Left cardiac atrium (tissue), 4 donors: ENCODE measurements at regions not wholly inside any gene's neighbourhood (a gene's known extent, or its start where the extent isn't known, plus 50 kb on each side); places are given as distances from the start of the nearest gene placed in this dataset.
A peak's percentile ranks its signal among the peaks of the same experiment; 100 is the strongest.

Experiments
- ATAC-seq, 2 donors: fragments of 200-7000 bp; cut with Tn5 transposase; one replicate each; pipeline ENCODE4 v1.9.1; 2020; ENCODE audit warnings: mild to moderate bottlenecking in 2 of 2, moderate library complexity in 2 of 2
- DNase-seq: peaks from one replicate; pipeline ENCODE4 v3.0.0-alpha.2; 2020
- intact Hi-C, 2 donors: fragments of 100-400 bp; cut with DNase I; formaldehyde crosslinking; loops; one replicate each; pipeline versions ENCODE4 v1.14.1 to v1.15.1; 2022 to 2023
- donor health status: DM: no; HTN: yes; CAD: no.
- donor health status: DM: no; HTN: yes; CAD: no; lungs with severe emphysema.
- donor health status: DM: yes; HTN: yes; CAD: no.
- donor health status: Dilated cardiomyopathy.

GRCh38 chrX:39601231-39602177, 496.3 kb downstream of the BCOR start:
- ATAC-seq: no peak
- DNase-seq: no peak
- intact Hi-C loops: no loop called here

DNA sequence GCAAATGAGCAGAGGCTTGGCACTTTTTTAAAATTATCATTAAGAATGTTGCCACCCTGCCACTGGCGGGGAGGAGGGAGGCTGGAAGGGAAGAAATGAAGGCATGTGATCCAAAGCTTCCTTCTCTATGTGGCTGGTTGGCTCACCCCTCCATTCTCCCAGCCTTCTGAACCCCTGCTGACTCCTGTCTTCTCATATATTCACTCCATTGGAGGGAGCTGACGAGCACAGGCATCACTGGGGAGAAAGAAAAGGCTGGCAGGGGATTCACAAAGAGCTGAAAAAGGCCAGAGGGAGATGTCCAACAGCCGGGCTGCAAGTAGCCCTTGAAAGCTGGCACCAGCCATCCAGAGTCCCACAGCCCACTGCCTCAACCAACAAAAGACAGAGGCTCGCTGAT, 495.6 kb downstream of the BCOR start:
- intact Hi-C loops: no loop called here
- ATAC-seq (no peak), DNase-seq (no peak)

- intact Hi-C loops: no loop called here
- DNase-seq: no peak
- ATAC-seq: peak in 1 of 2 donors; percentile 8
These were observed 494.5 kb downstream of the BCOR start for GRCh38 chrX:39603230-39603629.

- ATAC-seq (no peak), DNase-seq (no peak)
- intact Hi-C loops: no loop called here
These were observed 492.6 kb downstream of the BCOR start for GRCh38 chrX:39605183-39605582.

DNA sequence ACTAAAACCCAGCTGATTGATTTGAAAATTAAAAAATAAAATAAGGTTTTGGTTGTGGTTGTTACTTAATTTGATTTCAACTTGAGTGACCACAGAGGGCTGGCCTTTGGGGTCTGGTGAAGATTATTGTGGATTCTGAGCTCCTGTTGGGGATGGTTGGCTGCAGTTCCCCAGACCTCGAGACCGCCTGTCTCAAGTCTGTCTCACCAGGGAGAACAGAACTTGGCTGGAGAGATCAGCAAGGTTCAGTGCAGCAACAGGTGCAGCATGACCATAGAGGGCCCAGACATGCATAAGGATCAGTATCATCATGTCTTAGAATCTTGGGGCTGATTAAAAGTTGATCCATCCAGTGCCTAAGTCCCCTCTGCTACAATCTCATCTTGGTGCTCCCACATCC, 491.9 kb downstream of the BCOR start:
- intact Hi-C loops: no loop called here
- DNase-seq (no peak), ATAC-seq (no peak)

DNA sequence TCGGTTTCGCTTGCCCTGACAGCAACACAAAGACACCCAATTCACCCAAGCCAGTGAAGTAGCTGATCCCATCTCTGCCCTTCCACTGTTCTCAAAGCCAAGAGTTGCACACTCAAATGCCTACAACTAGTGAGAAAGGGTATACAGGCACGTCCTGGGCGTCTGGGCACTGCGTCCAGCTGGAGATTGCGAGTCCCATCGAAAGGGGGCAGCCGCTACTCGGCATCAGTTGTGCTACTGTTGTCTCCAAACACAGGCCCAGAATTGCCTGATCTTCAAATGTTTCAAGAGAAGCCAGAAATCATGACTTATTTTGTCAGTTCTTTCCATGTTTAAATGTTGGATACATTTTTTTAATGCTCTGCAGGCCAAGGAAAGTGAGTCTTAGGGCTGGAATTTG, 487.8 kb downstream of the BCOR start:
- intact Hi-C loops: no loop called here
- DNase-seq: no peak
- ATAC-seq: no peak

DNA sequence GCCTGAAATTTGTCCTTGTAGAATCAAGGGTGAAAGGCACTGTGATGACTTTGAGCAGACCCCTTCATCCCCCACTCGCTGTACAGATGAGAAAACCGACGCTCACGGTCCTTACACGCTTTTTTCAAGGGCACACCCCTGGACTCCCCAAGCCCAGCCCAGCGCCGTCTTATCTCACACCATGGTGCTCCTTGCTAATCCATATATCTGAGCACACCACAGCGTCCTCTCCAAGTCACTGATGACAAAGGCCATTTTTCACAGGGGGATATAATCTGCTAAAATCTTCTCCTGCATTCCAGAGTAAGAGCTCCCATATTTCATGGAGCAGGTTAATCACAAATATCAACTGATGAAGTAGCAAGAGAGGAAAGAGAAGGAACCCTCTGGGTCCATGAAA, 486.3 kb downstream of the BCOR start:
- intact Hi-C loops: no loop called here
- DNase-seq (no peak), ATAC-seq (no peak)

- ATAC-seq: peak; percentile 46 to 59
- DNase-seq: no peak
- intact Hi-C loops: no loop called here
These were observed 484.2 kb downstream of the BCOR start for GRCh38 chrX:39613482-39613995.

GRCh38 chrX:39613997-39614679, 483.6 kb downstream of the BCOR start:
- intact Hi-C loops: no loop called here
- no peak for DNase-seq
- ATAC-seq: peak in 1 of 2 donors; percentile 27

DNA sequence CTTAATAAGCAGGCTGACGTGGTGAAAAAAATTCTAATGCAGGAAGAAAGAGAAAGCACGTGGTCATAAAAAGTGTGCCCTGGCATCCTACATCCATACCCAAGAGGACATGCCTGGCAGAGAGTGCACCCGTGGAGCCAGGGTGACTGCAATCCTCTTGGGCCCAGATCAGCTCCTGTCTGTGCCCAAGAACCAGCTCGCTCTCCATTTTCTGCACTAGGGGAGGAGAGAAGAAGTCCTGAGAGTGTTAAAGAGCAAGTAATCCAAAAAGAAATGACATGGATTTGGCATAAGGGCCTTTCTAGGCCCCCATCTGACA, 483.1 kb downstream of the BCOR start:
- ATAC-seq (peak in 1 of 2 donors; percentile 35), DNase-seq (no peak)
- intact Hi-C loops: no loop called here

GRCh38 chrX:39616098-39616729, 481.5 kb downstream of the BCOR start:
- intact Hi-C loops: no loop called here
- ATAC-seq: peak in 1 of 2 donors; percentile 53

DNA sequence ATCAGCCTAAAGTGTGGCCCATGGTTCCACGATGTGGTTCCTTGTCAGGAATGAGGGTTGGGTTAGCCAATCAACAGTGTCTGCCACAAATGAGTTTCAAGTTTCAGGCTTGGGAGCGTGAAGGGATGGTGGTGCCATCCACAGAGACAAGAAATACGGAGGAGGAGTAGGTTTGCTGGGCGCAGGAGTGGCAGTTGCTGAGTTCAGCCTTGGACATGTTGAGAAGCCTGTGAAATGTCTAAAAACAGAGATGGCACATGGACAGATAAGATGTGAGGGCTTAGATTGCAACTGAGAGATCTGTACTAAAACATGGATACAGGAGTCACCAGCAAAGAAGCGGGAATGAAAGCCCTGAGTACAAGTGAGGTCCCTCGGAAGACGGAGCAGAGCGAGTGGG, 481.0 kb downstream of the BCOR start:
- intact Hi-C loops: no loop called here
- DNase-seq (no peak), ATAC-seq (no peak)

More at GRCh38 chrX:39616098-39616729, 481.5 kb downstream of the BCOR start:
- no peak for DNase-seq

DNA sequence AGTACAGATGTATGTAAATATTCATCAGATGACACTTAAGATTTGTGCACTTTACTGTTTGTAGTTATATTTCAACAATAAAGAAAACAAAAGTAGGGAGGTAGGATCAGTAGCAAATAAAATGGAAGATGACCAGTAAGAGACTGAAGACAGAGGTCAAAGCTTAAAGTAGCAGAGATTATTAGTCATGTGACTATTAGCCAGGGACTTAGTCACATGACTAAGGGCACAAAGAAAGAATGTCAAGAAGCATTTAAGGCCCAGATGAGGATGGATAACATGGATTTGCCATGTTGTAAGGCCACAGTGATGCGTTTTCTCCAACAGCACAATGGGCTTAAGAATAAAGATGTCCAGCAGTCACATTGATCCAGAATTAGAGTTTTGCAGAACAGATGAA, 479.6 kb downstream of the BCOR start:
- ATAC-seq: no peak
- no peak for DNase-seq
- intact Hi-C loops: no loop called here

GRCh38 chrX:39619182-39620009, 478.4 kb downstream of the BCOR start:
- ATAC-seq (peak in 1 of 2 donors; percentile 30), DNase-seq (no peak)
- intact Hi-C loops: no loop called here

DNA sequence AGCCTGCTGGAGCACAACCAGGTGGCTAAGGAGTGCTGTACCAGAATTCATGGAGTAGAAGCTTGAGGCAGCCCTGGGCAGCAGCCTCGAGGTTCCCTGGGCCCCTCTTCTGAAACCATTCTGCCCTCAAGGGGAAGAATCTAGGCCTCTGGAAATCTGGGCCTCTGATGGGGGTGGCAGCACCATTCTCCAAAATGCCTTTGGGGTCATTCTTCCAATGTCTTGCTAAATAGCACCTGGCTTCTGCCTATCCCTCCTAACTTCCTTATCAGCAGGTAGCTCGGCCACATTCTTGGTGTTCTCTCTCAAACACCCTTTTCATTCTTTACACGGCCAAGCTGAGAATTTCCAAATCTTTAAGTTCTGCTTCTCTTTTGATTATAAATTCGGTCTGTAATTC, 473.6 kb downstream of the BCOR start:
- ATAC-seq (no peak), DNase-seq (no peak)
- intact Hi-C loops: no loop called here

GRCh38 chrX:39625810-39626209, 471.9 kb downstream of the BCOR start:
- ATAC-seq (no peak), DNase-seq (no peak)
- intact Hi-C loops: no loop called here

GRCh38 chrX:39626749-39627148, 471.0 kb downstream of the BCOR start:
- no peak for DNase-seq
- intact Hi-C loops: no loop called here
- no peak for ATAC-seq

GRCh38 chrX:39627257-39627656, 470.5 kb downstream of the BCOR start:
- DNase-seq (no peak), ATAC-seq (no peak)
- intact Hi-C loops: no loop called here

GRCh38 chrX:39629001-39629400, 468.8 kb downstream of the BCOR start:
- no peak for ATAC-seq
- intact Hi-C loops: no loop called here
- no peak for DNase-seq
